ENCODE measurements at regions not wholly inside any gene's neighbourhood (a gene's known extent, or its start where the extent isn't known, plus 50 kb on each side); places are given as distances from the start of the nearest gene placed in this dataset.
A peak's percentile ranks its signal among the peaks of the same experiment; 100 is the strongest.

DNA sequence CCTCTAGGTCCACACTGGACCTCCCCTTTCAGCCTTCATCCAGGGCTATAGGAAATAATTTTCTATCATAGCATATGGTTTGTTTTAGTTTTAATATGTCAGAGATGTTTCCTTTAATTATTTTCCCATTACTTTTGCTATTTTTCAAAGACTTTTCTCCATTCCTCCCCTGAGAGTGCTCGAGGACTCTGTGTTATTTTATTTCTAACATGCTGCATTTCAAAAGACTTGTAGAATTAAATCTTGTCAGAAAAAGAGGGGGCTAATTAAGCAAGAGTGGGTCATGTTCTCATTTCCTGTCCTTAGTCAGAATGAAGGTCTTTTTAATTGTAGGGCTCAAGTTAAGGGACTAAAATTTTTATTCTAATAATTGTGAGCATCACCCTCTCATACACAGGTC lies 71.6 kb upstream of the CTTNBP2 start:
- DNase-seq: peak in 1 of 3 donors; percentile 9
- TF ChIP-seq, protein P1, sequence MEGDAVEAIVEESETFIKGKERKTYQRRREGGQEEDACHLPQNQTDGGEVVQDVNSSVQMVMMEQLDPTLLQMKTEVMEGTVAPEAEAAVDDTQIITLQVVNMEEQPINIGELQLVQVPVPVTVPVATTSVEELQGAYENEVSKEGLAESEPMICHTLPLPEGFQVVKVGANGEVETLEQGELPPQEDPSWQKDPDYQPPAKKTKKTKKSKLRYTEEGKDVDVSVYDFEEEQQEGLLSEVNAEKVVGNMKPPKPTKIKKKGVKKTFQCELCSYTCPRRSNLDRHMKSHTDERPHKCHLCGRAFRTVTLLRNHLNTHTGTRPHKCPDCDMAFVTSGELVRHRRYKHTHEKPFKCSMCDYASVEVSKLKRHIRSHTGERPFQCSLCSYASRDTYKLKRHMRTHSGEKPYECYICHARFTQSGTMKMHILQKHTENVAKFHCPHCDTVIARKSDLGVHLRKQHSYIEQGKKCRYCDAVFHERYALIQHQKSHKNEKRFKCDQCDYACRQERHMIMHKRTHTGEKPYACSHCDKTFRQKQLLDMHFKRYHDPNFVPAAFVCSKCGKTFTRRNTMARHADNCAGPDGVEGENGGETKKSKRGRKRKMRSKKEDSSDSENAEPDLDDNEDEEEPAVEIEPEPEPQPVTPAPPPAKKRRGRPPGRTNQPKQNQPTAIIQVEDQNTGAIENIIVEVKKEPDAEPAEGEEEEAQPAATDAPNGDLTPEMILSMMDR (IDR thresholded peaks at IDR 0.05; ENCODE audit: control extremely low read depth, extremely low read depth): no peak
- no peaks in the 10 kb centered on the region for H3K27me3 ChIP-seq (ENCODE audit: control insufficient read depth in 3 of 3, insufficient read depth in 3 of 3, low read length in 2 of 3)
- H3K9me3 ChIP-seq (ENCODE audit: control insufficient read depth in 4 of 4, insufficient read depth in 3 of 4, low read length in 3 of 4): peaks cover 0 to 2% (median 1%) of the 10 kb centered on the region in 4 donors
- H3K4me3 ChIP-seq: no peak overlapping the region
- no peaks in the 10 kb centered on the region for H3K36me3 ChIP-seq (ENCODE audit: control insufficient read depth in 4 of 4, insufficient read depth in 4 of 4, low read length in 4 of 4)
- WGBS, 2 donors: 78 to 88% methylated on average over 1 of the region's 1 CpG
- no peak overlapping the region for H3K27ac ChIP-seq (ENCODE audit: low read depth in 1 of 2, low read length in 1 of 2)
- H3K4me1 ChIP-seq (ENCODE audit: control insufficient read depth in 5 of 5, insufficient read depth in 5 of 5, low read length in 5 of 5): peaks cover 0 to 19% (median 6%) of the 10 kb centered on the region in 5 donors
- H3K9ac ChIP-seq (ENCODE audit: insufficient read depth in 1 of 2, low read length in 2 of 2): no peak overlapping the region
- no peak for ATAC-seq (ENCODE audit: insufficient read depth, low FRiP score)

- DNase-seq (peak in 2 of 3 donors; percentile 52 to 63), ATAC-seq (ENCODE audit: insufficient read depth, low FRiP score) (no peak)
- Histone ChIP-seq H3K9ac (ENCODE audit: insufficient read depth in 1 of 2, low read length in 2 of 2) (no peak overlapping the region), H3K36me3 (ENCODE audit: control insufficient read depth in 4 of 4, insufficient read depth in 4 of 4, low read length in 4 of 4) (no peaks in the 10 kb centered on the region), H3K27me3 (ENCODE audit: control insufficient read depth in 3 of 3, insufficient read depth in 3 of 3, low read length in 2 of 3) (no peaks in the 10 kb centered on the region), H3K4me1 (ENCODE audit: control insufficient read depth in 5 of 5, insufficient read depth in 5 of 5, low read length in 5 of 5) (peaks cover 0 to 19% (median 6%) of the 10 kb centered on the region in 5 donors), H3K9me3 (ENCODE audit: control insufficient read depth in 4 of 4, insufficient read depth in 3 of 4, low read length in 3 of 4) (peaks cover 0 to 2% (median 1%) of the 10 kb centered on the region in 4 donors), H3K4me3 (no peak overlapping the region), H3K27ac (ENCODE audit: low read depth in 1 of 2, low read length in 1 of 2) (no peak overlapping the region)
- TF ChIP-seq, protein P1 (IDR thresholded peaks at IDR 0.05; ENCODE audit: control extremely low read depth, extremely low read depth): no peak
- WGBS, 2 donors: 64 to 86% methylated on average over 2 of the region's 2 CpGs
These were observed 73.0 kb upstream of the CTTNBP2 start for GRCh38 chr7:117946151-117946633.

DNA sequence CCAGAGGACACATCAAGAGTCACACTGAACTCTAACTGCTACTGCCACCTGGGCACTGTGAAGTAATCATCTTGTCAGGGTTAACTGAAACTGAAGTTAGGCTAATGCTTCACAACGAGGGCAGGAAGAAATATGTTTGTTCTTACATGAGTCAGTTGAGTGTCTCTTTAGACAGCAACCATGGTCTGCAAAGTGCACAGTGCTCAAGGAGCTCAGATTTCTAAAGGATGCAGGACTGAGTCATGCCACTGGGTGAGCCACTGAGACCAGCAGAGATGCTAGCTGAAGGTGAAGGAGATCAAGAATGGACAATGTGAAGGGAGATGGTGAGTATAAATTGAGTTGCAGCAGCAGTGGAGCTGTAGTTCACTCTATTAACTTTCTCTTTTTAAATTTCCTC lies 76.0 kb upstream of the CTTNBP2 start:
- TF ChIP-seq, protein P1 (IDR thresholded peaks at IDR 0.05; ENCODE audit: control extremely low read depth, extremely low read depth): no peak
- Histone ChIP-seq H3K9ac (ENCODE audit: insufficient read depth in 1 of 2, low read length in 2 of 2) (no peak overlapping the region), H3K4me3 (no peak overlapping the region), H3K27ac (ENCODE audit: low read depth in 1 of 2, low read length in 1 of 2) (no peak overlapping the region), H3K9me3 (ENCODE audit: control insufficient read depth in 4 of 4, insufficient read depth in 3 of 4, low read length in 3 of 4) (no peaks in the 10 kb centered on the region), H3K36me3 (ENCODE audit: control insufficient read depth in 4 of 4, insufficient read depth in 4 of 4, low read length in 4 of 4) (no peaks in the 10 kb centered on the region), H3K4me1 (ENCODE audit: control insufficient read depth in 5 of 5, insufficient read depth in 5 of 5, low read length in 5 of 5) (peaks cover 0 to 19% (median 6%) of the 10 kb centered on the region in 5 donors), H3K27me3 (ENCODE audit: control insufficient read depth in 3 of 3, insufficient read depth in 3 of 3, low read length in 2 of 3) (no peaks in the 10 kb centered on the region)
- DNase-seq (no peak), ATAC-seq (ENCODE audit: insufficient read depth, low FRiP score) (peak; percentile 36)
- WGBS, 2 donors: 36 to 53% methylated on average over 1 of the region's 1 CpG

All from lung (tissue), 11 donors.